Left lung (tissue), 4 donors: ENCODE measurements at regions not wholly inside any gene's neighbourhood (a gene's known extent, or its start where the extent isn't known, plus 50 kb on each side); places are given as distances from the start of the nearest gene placed in this dataset.

ENCODE experiments used
- ATAC-seq: fragments of 200-7000 bp; cut with Tn5 transposase; one replicate; pipeline ENCODE4 v1.9.1; 2020; ENCODE audit warnings: moderate library complexity
- DNase-seq, 4 donors: peaks; one replicate each; pipeline ENCODE4 v3.0.0-alpha.2; 2013 to 2020
- H3K27ac ChIP-seq, 2 donors: fragments of 200-600 bp; sonication (generic) in 1 of 2; one replicate each; pipeline versions ENCODE4 v1.5.0 to v1.8.0; 2020 to 2021
- H3K27me3 ChIP-seq, 2 donors: fragments of 200-600 bp; sonication (generic) in 1 of 2; one replicate each; pipeline versions ENCODE4 v1.5.0 to v1.8.0; 2020 to 2021
- H3K36me3 ChIP-seq, 2 donors: fragments of 200-600 bp; sonication (generic) in 1 of 2; one replicate each; pipeline versions ENCODE4 v1.5.0 to v1.8.0; 2020 to 2021
- H3K4me1 ChIP-seq, 2 donors: fragments of 200-600 bp; one replicate each; pipeline ENCODE4 v1.8.0; 2021
- H3K4me3 ChIP-seq, 2 donors: fragments of 200-600 bp; sonication (generic) in 1 of 2; one replicate each; pipeline versions ENCODE4 v1.5.0 to v1.8.0; 2020 to 2021; ENCODE audit warnings: mild to moderate bottlenecking in 1 of 2
- H3K9me3 ChIP-seq, 2 donors: fragments of 200-600 bp; sonication (generic) in 1 of 2; one replicate each; pipeline versions ENCODE4 v1.5.0 to v1.8.0; 2020 to 2021
- intact Hi-C, 2 donors: fragments of 100-400 bp; cut with DNase I; formaldehyde crosslinking; loops; one replicate each; pipeline versions ENCODE4 v1.11.2 to v1.14.2; 2022
- TF ChIP-seq, protein P1 (sequence below), 2 donors: fragments of 200-600 bp; sonication (generic) in 1 of 2; IDR thresholded peaks; one replicate each; pipeline versions ENCODE4 v1.5.0 to v1.8.0; 2021; ENCODE audit warnings: antibody characterized with exemption in 2 of 2
- donor health status: DM: no; HTN: yes; CAD: no.
- donor health status: DM: no; HTN: no; CAD: no.

DNA sequence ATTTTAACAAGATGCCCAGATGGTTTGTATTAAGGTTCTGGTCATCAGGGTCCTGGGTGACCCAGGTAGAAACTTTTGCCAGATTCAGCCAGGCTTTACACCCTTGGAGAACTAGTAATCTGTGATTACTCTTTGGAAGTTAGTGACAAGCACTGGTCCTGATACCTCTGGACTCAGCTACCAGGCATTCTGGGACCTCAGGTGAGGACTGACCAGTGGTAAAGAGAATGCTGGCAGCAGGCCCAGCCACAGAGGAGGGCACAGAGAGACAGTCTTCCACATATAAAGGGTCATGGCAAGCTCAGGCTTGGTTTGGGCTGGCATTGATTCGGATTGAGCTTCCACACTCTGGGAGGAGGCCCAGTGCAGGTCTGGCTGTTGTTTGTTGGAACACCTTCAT lies 112.0 kb upstream of the CHST15 start:
- intact Hi-C loops: no loop called here
- no peaks in the 10 kb centered on the region for H3K27me3 ChIP-seq
- H3K36me3 ChIP-seq: no peaks in the 10 kb centered on the region
- TF ChIP-seq, protein P1, sequence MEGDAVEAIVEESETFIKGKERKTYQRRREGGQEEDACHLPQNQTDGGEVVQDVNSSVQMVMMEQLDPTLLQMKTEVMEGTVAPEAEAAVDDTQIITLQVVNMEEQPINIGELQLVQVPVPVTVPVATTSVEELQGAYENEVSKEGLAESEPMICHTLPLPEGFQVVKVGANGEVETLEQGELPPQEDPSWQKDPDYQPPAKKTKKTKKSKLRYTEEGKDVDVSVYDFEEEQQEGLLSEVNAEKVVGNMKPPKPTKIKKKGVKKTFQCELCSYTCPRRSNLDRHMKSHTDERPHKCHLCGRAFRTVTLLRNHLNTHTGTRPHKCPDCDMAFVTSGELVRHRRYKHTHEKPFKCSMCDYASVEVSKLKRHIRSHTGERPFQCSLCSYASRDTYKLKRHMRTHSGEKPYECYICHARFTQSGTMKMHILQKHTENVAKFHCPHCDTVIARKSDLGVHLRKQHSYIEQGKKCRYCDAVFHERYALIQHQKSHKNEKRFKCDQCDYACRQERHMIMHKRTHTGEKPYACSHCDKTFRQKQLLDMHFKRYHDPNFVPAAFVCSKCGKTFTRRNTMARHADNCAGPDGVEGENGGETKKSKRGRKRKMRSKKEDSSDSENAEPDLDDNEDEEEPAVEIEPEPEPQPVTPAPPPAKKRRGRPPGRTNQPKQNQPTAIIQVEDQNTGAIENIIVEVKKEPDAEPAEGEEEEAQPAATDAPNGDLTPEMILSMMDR (IDR thresholded peaks at IDR 0.05): no peak
- no peak for ATAC-seq
- no peak overlapping the region for H3K27ac ChIP-seq
- H3K9me3 ChIP-seq: no peaks in the 10 kb centered on the region
- H3K4me1 ChIP-seq: no peaks in the 10 kb centered on the region
- DNase-seq: no peak
- H3K4me3 ChIP-seq: no peak overlapping the region

DNA sequence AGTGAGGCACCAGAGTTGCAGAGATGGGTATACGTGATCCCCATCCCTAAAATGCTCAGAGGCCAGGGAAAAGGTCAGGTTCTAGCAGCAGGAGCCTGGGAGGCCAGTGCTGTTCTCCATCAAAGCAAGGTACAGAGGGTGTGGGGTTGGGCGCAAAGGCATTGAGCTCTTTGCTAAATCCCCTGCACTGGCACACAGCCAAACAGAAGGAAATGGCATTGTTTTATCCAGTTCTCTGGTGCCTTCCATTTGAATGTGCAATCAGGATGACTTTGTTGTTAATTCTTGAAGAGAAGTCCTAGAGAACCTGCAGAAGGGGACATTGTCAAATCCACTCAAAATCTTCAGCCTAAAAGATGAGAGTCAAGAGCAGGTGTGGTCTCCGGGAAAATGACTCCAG lies 111.3 kb upstream of the CHST15 start:
- no peaks in the 10 kb centered on the region for H3K9me3 ChIP-seq
- no peak overlapping the region for H3K4me3 ChIP-seq
- no peaks in the 10 kb centered on the region for H3K4me1 ChIP-seq
- no peak overlapping the region for H3K27ac ChIP-seq
- DNase-seq: no peak
- intact Hi-C loops: no loop called here
- H3K36me3 ChIP-seq: no peaks in the 10 kb centered on the region
- ATAC-seq: no peak
- no peaks in the 10 kb centered on the region for H3K27me3 ChIP-seq
- TF ChIP-seq, protein P1 (IDR thresholded peaks at IDR 0.05): no peak

DNA sequence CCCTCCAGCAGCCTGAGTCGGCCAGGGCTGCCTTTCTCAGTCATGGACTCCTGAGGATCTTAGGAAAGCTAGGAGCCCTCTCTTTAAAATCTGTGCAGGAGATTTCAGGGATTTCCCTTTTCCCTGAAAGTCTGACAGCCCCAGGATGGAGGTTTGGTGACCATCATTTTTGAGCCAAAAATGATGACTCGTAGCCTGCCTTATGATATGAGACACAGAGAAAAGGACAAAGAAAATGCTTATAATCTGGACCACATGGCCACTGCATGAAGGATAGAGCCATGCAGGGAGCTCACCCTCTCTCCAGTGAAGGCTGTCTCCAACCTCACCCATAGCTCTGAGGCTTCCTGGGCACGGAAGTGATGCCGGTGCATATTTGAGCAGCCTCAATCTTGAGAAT lies 106.6 kb upstream of the CHST15 start:
- H3K27ac ChIP-seq: no peak overlapping the region
- intact Hi-C loops: no loop called here
- H3K9me3 ChIP-seq: no peaks in the 10 kb centered on the region
- no peak overlapping the region for H3K4me3 ChIP-seq
- H3K36me3 ChIP-seq: no peaks in the 10 kb centered on the region
- H3K4me1 ChIP-seq: no peaks in the 10 kb centered on the region
- DNase-seq: no peak
- no peak for ATAC-seq
- no peaks in the 10 kb centered on the region for H3K27me3 ChIP-seq
- TF ChIP-seq, protein P1 (IDR thresholded peaks at IDR 0.05): no peak

DNA sequence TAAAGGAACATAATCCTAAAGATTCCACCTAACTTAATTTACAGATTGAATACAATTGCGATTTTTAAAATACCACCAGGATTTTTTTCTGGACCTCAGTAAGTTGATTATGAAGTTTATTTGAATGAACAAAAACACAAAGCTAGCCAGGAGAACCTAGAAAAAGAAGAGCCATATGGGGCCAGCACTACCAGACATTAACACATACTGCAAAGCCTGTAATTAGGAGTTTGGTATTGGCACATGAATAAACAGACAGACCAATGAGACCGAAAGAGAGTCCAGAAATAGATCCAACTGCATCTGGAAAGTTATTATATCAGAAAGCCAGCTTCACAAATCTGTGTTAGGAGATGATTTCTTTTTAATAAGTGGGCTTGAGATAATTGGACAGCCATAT lies 105.5 kb upstream of the CHST15 start:
- Histone ChIP-seq H3K4me3 (no peak overlapping the region), H3K27ac (no peak overlapping the region), H3K27me3 (no peaks in the 10 kb centered on the region), H3K4me1 (no peaks in the 10 kb centered on the region), H3K36me3 (no peaks in the 10 kb centered on the region), H3K9me3 (no peaks in the 10 kb centered on the region)
- TF ChIP-seq, protein P1 (IDR thresholded peaks at IDR 0.05): no peak
- ATAC-seq: no peak
- intact Hi-C loops: no loop called here
- DNase-seq: no peak

DNA sequence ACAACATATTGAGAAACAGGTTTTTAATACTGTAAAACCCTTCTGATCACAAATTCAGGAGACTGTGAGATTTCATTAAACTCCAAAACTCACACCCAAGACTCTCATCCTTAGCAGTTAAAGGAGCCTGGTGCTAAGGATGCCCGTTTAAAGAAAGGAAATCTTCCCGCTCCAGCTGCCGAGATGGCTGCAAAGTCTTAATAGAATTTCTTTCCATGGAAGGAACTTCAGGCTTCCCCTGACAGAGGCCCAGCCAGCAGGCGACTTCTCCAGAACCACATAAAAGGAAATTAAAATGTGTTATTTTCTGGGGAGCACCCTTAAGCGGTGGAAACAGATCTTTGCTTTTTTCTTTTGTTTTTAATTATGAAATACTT lies 104.7 kb upstream of the CHST15 start:
- Histone ChIP-seq H3K4me1 (no peaks in the 10 kb centered on the region), H3K4me3 (no peak overlapping the region), H3K36me3 (no peaks in the 10 kb centered on the region), H3K27me3 (no peaks in the 10 kb centered on the region), H3K9me3 (no peaks in the 10 kb centered on the region), H3K27ac (no peak overlapping the region)
- intact Hi-C loops: no loop called here
- ATAC-seq (no peak), DNase-seq (no peak)
- TF ChIP-seq, protein P1 (IDR thresholded peaks at IDR 0.05): no peak
